Chondrocyte (in vitro differentiated cells): ENCODE measurements at regions not wholly inside any gene's neighbourhood (a gene's known extent, or its start where the extent isn't known, plus 50 kb on each side); places are given as distances from the start of the nearest gene placed in this dataset.

ENCODE experiments used
- DNase-seq: peaks from one replicate; pipeline ENCODE4 v3.0.0; 2021; ENCODE audit warnings: mixed read lengths, low spot score
- H3K27ac Mint-ChIP-seq: one replicate; pipeline ENCODE4 v1.8.0; 2021; ENCODE audit warnings: mild to moderate bottlenecking, moderate library complexity, mixed read lengths; ENCODE audit not compliant: unreplicated experiment
- H3K27me3 Mint-ChIP-seq: 2 replicates; pipeline ENCODE4 v1.8.0; 2021; ENCODE audit warnings: low read depth, mixed read lengths
- H3K36me3 Mint-ChIP-seq: 2 replicates; pipeline ENCODE4 v1.8.0; 2021; ENCODE audit warnings: low read depth, mixed read lengths
- H3K4me1 Mint-ChIP-seq: 2 replicates; pipeline ENCODE4 v1.8.0; 2021; ENCODE audit warnings: low read depth, mild to moderate bottlenecking, mixed read lengths
- H3K4me3 Mint-ChIP-seq: one replicate; pipeline ENCODE4 v1.8.0; 2021; ENCODE audit warnings: mild to moderate bottlenecking, moderate library complexity, mixed read lengths; ENCODE audit not compliant: unreplicated experiment
- H3K9me3 Mint-ChIP-seq: 2 replicates; pipeline ENCODE4 v1.8.0; 2021; ENCODE audit warnings: low read depth, mixed read lengths
- CTCF ChIP-seq: fragments of 200-600 bp; sonication (generic); IDR thresholded peaks from 2 replicates; pipeline ENCODE4 v1.5.0; 2021; ENCODE audit warnings: antibody characterized with exemption, mild to moderate bottlenecking, moderate library complexity

GRCh38 chr1:81585371-81585770 lies 215.4 kb upstream of the ADGRL2 start:
- H3K4me1 Mint-ChIP-seq: peaks cover 20% of the 10 kb centered on the region
- peaks cover 3% of the 10 kb centered on the region for H3K9me3 Mint-ChIP-seq
- TF ChIP-seq CTCF: no peak
- no peaks in the 10 kb centered on the region for H3K27me3 Mint-ChIP-seq
- DNase-seq: no peak
- no peak overlapping the region for H3K27ac Mint-ChIP-seq
- H3K36me3 Mint-ChIP-seq: no peaks in the 10 kb centered on the region
- H3K4me3 Mint-ChIP-seq: no peak overlapping the region

GRCh38 chr1:81584398-81584797 lies 216.3 kb upstream of the ADGRL2 start:
- no peak for TF ChIP-seq CTCF
- Mint-ChIP-seq H3K4me1 (peaks cover 20% of the 10 kb centered on the region), H3K27me3 (no peaks in the 10 kb centered on the region), H3K4me3 (no peak overlapping the region), H3K27ac (peak overlapping the region; percentile 49), H3K9me3 (no peaks in the 10 kb centered on the region), H3K36me3 (no peaks in the 10 kb centered on the region)
- no peak for DNase-seq

GRCh38 chr1:81583878-81584277 lies 216.9 kb upstream of the ADGRL2 start:
- no peak for DNase-seq
- TF ChIP-seq CTCF: no peak
- no peaks in the 10 kb centered on the region for H3K36me3 Mint-ChIP-seq
- H3K9me3 Mint-ChIP-seq: no peaks in the 10 kb centered on the region
- no peak overlapping the region for H3K4me3 Mint-ChIP-seq
- H3K27me3 Mint-ChIP-seq: no peaks in the 10 kb centered on the region
- no peak overlapping the region for H3K27ac Mint-ChIP-seq
- peaks cover 20% of the 10 kb centered on the region for H3K4me1 Mint-ChIP-seq

GRCh38 chr1:81582467-81582986 lies 218.2 kb upstream of the ADGRL2 start:
- Mint-ChIP-seq H3K4me3 (no peak overlapping the region), H3K9me3 (no peaks in the 10 kb centered on the region), H3K27me3 (no peaks in the 10 kb centered on the region), H3K36me3 (no peaks in the 10 kb centered on the region), H3K27ac (no peak overlapping the region), H3K4me1 (peaks cover 20% of the 10 kb centered on the region)
- DNase-seq: no peak
- no peak for TF ChIP-seq CTCF

GRCh38 chr1:81578867-81579266 lies 221.9 kb upstream of the ADGRL2 start:
- H3K27ac Mint-ChIP-seq: no peak overlapping the region
- no peaks in the 10 kb centered on the region for H3K27me3 Mint-ChIP-seq
- no peak overlapping the region for H3K4me3 Mint-ChIP-seq
- no peaks in the 10 kb centered on the region for H3K9me3 Mint-ChIP-seq
- H3K4me1 Mint-ChIP-seq: peaks cover 12% of the 10 kb centered on the region
- no peak for TF ChIP-seq CTCF
- H3K36me3 Mint-ChIP-seq: no peaks in the 10 kb centered on the region
- no peak for DNase-seq
